DND-41 (cell line): ENCODE measurements at regions not wholly inside any gene's neighbourhood (a gene's known extent, or its start where the extent isn't known, plus 50 kb on each side); places are given as distances from the start of the nearest gene placed in this dataset.

Experiments used
- ATAC-seq: fragments of 200-7000 bp; cut with Tn5 transposase; 3 replicates; pipeline ENCODE4 v1.9.1; 2021; ENCODE audit warnings: low read depth; ENCODE audit not compliant: insufficient read depth
- DNase-seq: peaks from one replicate; pipeline ENCODE4 v3.0.0-alpha.2; 2020
- H2AFZ ChIP-seq: 2 replicates; pipeline ENCODE4 v1.6.0; 2012; ENCODE audit warnings: low read depth, low read length
- H3K27ac ChIP-seq: 2 replicates; pipeline ENCODE4 v1.5.1; 2012; ENCODE audit warnings: low read length, inconsistent platforms
- H3K27me3 ChIP-seq: fragments of 200-600 bp; sonication (generic); 2 replicates; pipeline ENCODE4 v1.6.0; 2012; ENCODE audit warnings: low read length, mild to moderate bottlenecking, inconsistent platforms; ENCODE audit not compliant: insufficient read depth, poor library complexity
- H3K36me3 ChIP-seq: 2 replicates; pipeline ENCODE4 v1.5.1; 2012; ENCODE audit warnings: low read length, inconsistent platforms; ENCODE audit not compliant: insufficient read depth
- H3K4me1 ChIP-seq: 2 replicates; pipeline ENCODE4 v1.5.1; 2012; ENCODE audit warnings: mild to moderate bottlenecking, low read length; ENCODE audit not compliant: insufficient read depth
- H3K4me2 ChIP-seq: 2 replicates; pipeline ENCODE4 v1.6.0; 2012; ENCODE audit warnings: mild to moderate bottlenecking, moderate library complexity, low read length, inconsistent platforms; ENCODE audit not compliant: insufficient read depth
- H3K4me3 ChIP-seq, 2 experiments: fragments of 200-600 bp in 1 of 2; shearing (Covaris generic) in 1 of 2; 2 replicates each; pipeline ENCODE4 v1.5.1; 2012 to 2016; ENCODE audit warnings: inconsistent platforms in 2 of 2, low read length in 2 of 2, mild to moderate bottlenecking in 2 of 2, low read depth in 1 of 2, moderate library complexity in 1 of 2
- H3K79me2 ChIP-seq: 2 replicates; pipeline ENCODE4 v1.6.0; 2012; ENCODE audit warnings: low read length, inconsistent platforms; ENCODE audit not compliant: insufficient read depth
- H3K9ac ChIP-seq: 2 replicates; pipeline ENCODE4 v1.6.0; 2012; ENCODE audit warnings: low read depth, mild to moderate bottlenecking, inconsistent platforms, low read length, moderate library complexity
- H3K9me3 ChIP-seq: 2 replicates; pipeline ENCODE4 v1.5.1; 2012; ENCODE audit warnings: low read length, moderate library complexity, mild to moderate bottlenecking, inconsistent platforms; ENCODE audit not compliant: insufficient read depth, severe bottlenecking
- H4K20me1 ChIP-seq: 2 replicates; pipeline ENCODE4 v1.6.0; 2012; ENCODE audit warnings: low read length; ENCODE audit not compliant: insufficient read depth
- EZH2 ChIP-seq: IDR thresholded peaks from 3 replicates; pipeline ENCODE4 v1.6.1; 2012; ENCODE audit warnings: borderline replicate concordance, low read depth, mild to moderate bottlenecking, moderate library complexity, low read length, inconsistent platforms; ENCODE audit not compliant: severe bottlenecking
- TF ChIP-seq, protein P1 (sequence below): IDR thresholded peaks from 2 replicates; pipeline ENCODE4 v1.5.1; 2012; ENCODE audit warnings: borderline replicate concordance, low read length, moderate library complexity, mild to moderate bottlenecking; ENCODE audit not compliant: poor library complexity, severe bottlenecking; ENCODE audit errors: extremely low read depth

DNA sequence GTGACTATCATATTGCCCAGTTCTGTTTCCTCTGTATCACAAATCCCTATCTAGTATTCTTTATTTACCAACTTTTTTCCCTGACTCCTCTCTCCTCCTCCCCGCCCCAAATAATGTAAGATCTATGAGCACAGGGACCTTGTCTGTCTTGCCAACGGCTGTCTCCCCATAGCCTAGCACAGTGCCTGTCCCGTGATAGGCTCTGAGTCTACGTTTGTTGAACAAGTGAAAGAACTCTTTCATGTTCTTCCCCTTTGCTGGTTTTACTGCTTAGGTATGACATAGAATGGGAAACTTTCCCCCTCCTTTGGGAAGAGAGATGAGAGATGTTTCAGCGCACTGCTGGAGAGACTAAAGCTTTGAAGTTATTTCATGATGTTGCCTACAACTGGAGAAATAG is 367.0 kb downstream of the PRDM2 start:
- H3K27ac ChIP-seq: no peak overlapping the region
- no peaks in the 10 kb centered on the region for H3K36me3 ChIP-seq
- TF ChIP-seq, protein P1, sequence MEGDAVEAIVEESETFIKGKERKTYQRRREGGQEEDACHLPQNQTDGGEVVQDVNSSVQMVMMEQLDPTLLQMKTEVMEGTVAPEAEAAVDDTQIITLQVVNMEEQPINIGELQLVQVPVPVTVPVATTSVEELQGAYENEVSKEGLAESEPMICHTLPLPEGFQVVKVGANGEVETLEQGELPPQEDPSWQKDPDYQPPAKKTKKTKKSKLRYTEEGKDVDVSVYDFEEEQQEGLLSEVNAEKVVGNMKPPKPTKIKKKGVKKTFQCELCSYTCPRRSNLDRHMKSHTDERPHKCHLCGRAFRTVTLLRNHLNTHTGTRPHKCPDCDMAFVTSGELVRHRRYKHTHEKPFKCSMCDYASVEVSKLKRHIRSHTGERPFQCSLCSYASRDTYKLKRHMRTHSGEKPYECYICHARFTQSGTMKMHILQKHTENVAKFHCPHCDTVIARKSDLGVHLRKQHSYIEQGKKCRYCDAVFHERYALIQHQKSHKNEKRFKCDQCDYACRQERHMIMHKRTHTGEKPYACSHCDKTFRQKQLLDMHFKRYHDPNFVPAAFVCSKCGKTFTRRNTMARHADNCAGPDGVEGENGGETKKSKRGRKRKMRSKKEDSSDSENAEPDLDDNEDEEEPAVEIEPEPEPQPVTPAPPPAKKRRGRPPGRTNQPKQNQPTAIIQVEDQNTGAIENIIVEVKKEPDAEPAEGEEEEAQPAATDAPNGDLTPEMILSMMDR: no peak
- no peak for TF ChIP-seq EZH2
- H3K9ac ChIP-seq: no peak overlapping the region
- no peaks in the 10 kb centered on the region for H3K27me3 ChIP-seq
- no peaks in the 10 kb centered on the region for H4K20me1 ChIP-seq
- ATAC-seq (no peak), DNase-seq (no peak)
- no peak overlapping the region for H2AFZ ChIP-seq
- no peaks in the 10 kb centered on the region for H3K4me1 ChIP-seq
- H3K79me2 ChIP-seq: no peaks in the 10 kb centered on the region
- no peak overlapping the region for H3K4me3 ChIP-seq
- no peak overlapping the region for H3K4me2 ChIP-seq
- no peaks in the 10 kb centered on the region for H3K9me3 ChIP-seq

GRCh38 chr1:14067711-14068110 is 367.7 kb downstream of the PRDM2 start:
- Histone ChIP-seq H3K9ac (no peak overlapping the region), H2AFZ (no peak overlapping the region), H3K4me1 (no peaks in the 10 kb centered on the region), H3K27ac (no peak overlapping the region), H3K4me2 (no peak overlapping the region), H3K79me2 (no peaks in the 10 kb centered on the region), H3K36me3 (no peaks in the 10 kb centered on the region), H3K27me3 (no peaks in the 10 kb centered on the region), H3K4me3 (no peak overlapping the region), H3K9me3 (no peaks in the 10 kb centered on the region), H4K20me1 (no peaks in the 10 kb centered on the region)
- ATAC-seq (no peak), DNase-seq (no peak)
- TF ChIP-seq EZH2: no peak
- TF ChIP-seq, protein P1: no peak

DNA sequence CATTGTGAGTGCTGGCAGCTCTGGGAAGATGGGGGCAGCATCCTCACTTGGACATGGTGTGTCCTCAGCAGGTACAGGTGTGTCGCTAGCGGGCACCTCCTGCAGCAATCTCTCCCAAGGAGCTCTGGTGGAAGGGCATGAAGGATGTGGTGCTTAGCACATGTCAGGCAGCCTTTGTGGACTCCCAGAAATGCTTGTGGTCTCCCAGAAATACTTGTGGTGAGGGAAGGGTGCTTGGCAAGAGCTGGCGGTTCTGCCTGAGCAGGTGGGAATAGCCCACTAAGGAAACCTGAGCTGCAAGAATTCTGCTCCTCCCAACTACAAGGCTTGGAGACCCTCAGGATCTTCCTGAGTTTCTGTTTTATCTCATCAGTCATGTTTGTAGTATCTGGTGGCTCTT is 371.6 kb downstream of the PRDM2 start:
- Histone ChIP-seq H3K4me2 (no peak overlapping the region), H3K9ac (no peak overlapping the region), H3K79me2 (no peaks in the 10 kb centered on the region), H2AFZ (no peak overlapping the region), H3K9me3 (no peaks in the 10 kb centered on the region), H3K36me3 (no peaks in the 10 kb centered on the region), H3K4me3 (no peak overlapping the region), H3K27ac (no peak overlapping the region), H3K4me1 (no peaks in the 10 kb centered on the region), H4K20me1 (no peaks in the 10 kb centered on the region), H3K27me3 (no peaks in the 10 kb centered on the region)
- ATAC-seq: no peak
- no peak for DNase-seq
- no peak for TF ChIP-seq EZH2
- TF ChIP-seq, protein P1: no peak

GRCh38 chr1:14080653-14081052 is 380.7 kb downstream of the PRDM2 start:
- no peaks in the 10 kb centered on the region for H3K4me1 ChIP-seq
- H3K27me3 ChIP-seq: no peaks in the 10 kb centered on the region
- H3K79me2 ChIP-seq: no peaks in the 10 kb centered on the region
- ATAC-seq: no peak
- H2AFZ ChIP-seq: no peak overlapping the region
- H3K27ac ChIP-seq: no peak overlapping the region
- no peak overlapping the region for H3K4me3 ChIP-seq
- no peaks in the 10 kb centered on the region for H3K9me3 ChIP-seq
- no peak for TF ChIP-seq EZH2
- H4K20me1 ChIP-seq: no peaks in the 10 kb centered on the region
- no peak for DNase-seq
- H3K4me2 ChIP-seq: no peak overlapping the region
- H3K36me3 ChIP-seq: no peaks in the 10 kb centered on the region
- H3K9ac ChIP-seq: no peak overlapping the region
